AG04450 (cell line): ENCODE measurements at regions not wholly inside any gene's neighbourhood (a gene's known extent, or its start where the extent isn't known, plus 50 kb on each side); places are given as distances from the start of the nearest gene placed in this dataset.

ENCODE experiments used
- CTCF ChIA-PET: fragments of 300-600, 350-600 bp; formaldehyde crosslinking; extraction: SDS; loops from one replicate; lab custom pipeline; 2022; ENCODE audit warnings: antibody characterized with exemption, inconsistent platforms; lab: Charles Lee
- POLR2A ChIA-PET: fragments of 350-600 bp; formaldehyde crosslinking; extraction: SDS; loops from one replicate; lab custom pipeline; 2021; ENCODE audit warnings: antibody characterized with exemption, inconsistent platforms; lab: Yijun Ruan, JAX
- DNase-seq: peaks from one replicate; pipeline ENCODE4 v3.0.0-alpha.2; 2011; ENCODE audit warnings: low read depth, low spot score
- H3K27ac ChIP-seq: one replicate; pipeline ENCODE4 v1.5.1; 2012; ENCODE audit warnings: low read depth, low read length, control low read depth
- H3K27me3 ChIP-seq: one replicate; pipeline ENCODE4 v1.6.0; 2012; ENCODE audit warnings: low read length; ENCODE audit not compliant: control insufficient read depth, insufficient read depth
- H3K4me3 ChIP-seq: 2 replicates; pipeline ENCODE4 v1.5.1; 2011; ENCODE audit warnings: mild to moderate bottlenecking, low read depth, low read length, control low read depth
- H3K9me3 ChIP-seq: 2 replicates; pipeline ENCODE4 v1.5.1; 2012; ENCODE audit warnings: low read length; ENCODE audit not compliant: control insufficient read depth, insufficient read depth
- CTCF ChIP-seq: IDR thresholded peaks from 2 replicates; pipeline ENCODE4 v1.5.1; 2011; ENCODE audit warnings: low read depth, low read length, control low read depth, inconsistent platforms

GRCh38 chr5:38154615-38155204 lies 103.6 kb upstream of the EGFLAM start:
- no peak for TF ChIP-seq CTCF
- no peak overlapping the region for H3K4me3 ChIP-seq
- ChIA-PET POLR2A (no interaction called here), CTCF (no interaction called here)
- no peaks in the 10 kb centered on the region for H3K9me3 ChIP-seq
- no peak overlapping the region for H3K27ac ChIP-seq
- no peak for DNase-seq
- peaks cover 6% of the 10 kb centered on the region for H3K27me3 ChIP-seq

- no peak for DNase-seq
- Histone ChIP-seq H3K27ac (no peak overlapping the region), H3K9me3 (no peaks in the 10 kb centered on the region), H3K27me3 (peaks cover 9% of the 10 kb centered on the region), H3K4me3 (no peak overlapping the region)
- no peak for TF ChIP-seq CTCF
- CTCF ChIA-PET = no interaction called here
- POLR2A ChIA-PET = no interaction called here
These were observed 106.5 kb upstream of the EGFLAM start for GRCh38 chr5:38151878-38152277.

- no peaks in the 10 kb centered on the region for H3K9me3 ChIP-seq
- no peak overlapping the region for H3K4me3 ChIP-seq
- H3K27ac ChIP-seq = no peak overlapping the region
- peaks cover 9% of the 10 kb centered on the region for H3K27me3 ChIP-seq
- no peak for TF ChIP-seq CTCF
- ChIA-PET POLR2A (no interaction called here), CTCF (no interaction called here)
- DNase-seq = no peak
These were observed 108.6 kb upstream of the EGFLAM start for GRCh38 chr5:38149815-38150195.

GRCh38 chr5:38148021-38148625 lies 110.2 kb upstream of the EGFLAM start:
- ChIA-PET CTCF (no interaction called here), POLR2A (no interaction called here)
- no peak overlapping the region for H3K4me3 ChIP-seq
- no peak overlapping the region for H3K27ac ChIP-seq
- H3K27me3 ChIP-seq = peaks cover 5% of the 10 kb centered on the region
- no peak for TF ChIP-seq CTCF
- H3K9me3 ChIP-seq = no peaks in the 10 kb centered on the region
- no peak for DNase-seq

- no peak overlapping the region for H3K27ac ChIP-seq
- H3K27me3 ChIP-seq = no peaks in the 10 kb centered on the region
- no peak for TF ChIP-seq CTCF
- no peak overlapping the region for H3K4me3 ChIP-seq
- ChIA-PET CTCF (no interaction called here), POLR2A (no interaction called here)
- no peak for DNase-seq
- no peaks in the 10 kb centered on the region for H3K9me3 ChIP-seq
These were observed 115.0 kb upstream of the EGFLAM start for GRCh38 chr5:38143384-38143783.
